ENCODE measurements at regions not wholly inside any gene's neighbourhood (a gene's known extent, or its start where the extent isn't known, plus 50 kb on each side); places are given as distances from the start of the nearest gene placed in this dataset.

- no peak for DNase-seq (ENCODE audit: low read depth in 3 of 3)
These were observed 505.4 kb downstream of the EIPR1 start for GRCh38 chr2:2872309-2872617.

DNA sequence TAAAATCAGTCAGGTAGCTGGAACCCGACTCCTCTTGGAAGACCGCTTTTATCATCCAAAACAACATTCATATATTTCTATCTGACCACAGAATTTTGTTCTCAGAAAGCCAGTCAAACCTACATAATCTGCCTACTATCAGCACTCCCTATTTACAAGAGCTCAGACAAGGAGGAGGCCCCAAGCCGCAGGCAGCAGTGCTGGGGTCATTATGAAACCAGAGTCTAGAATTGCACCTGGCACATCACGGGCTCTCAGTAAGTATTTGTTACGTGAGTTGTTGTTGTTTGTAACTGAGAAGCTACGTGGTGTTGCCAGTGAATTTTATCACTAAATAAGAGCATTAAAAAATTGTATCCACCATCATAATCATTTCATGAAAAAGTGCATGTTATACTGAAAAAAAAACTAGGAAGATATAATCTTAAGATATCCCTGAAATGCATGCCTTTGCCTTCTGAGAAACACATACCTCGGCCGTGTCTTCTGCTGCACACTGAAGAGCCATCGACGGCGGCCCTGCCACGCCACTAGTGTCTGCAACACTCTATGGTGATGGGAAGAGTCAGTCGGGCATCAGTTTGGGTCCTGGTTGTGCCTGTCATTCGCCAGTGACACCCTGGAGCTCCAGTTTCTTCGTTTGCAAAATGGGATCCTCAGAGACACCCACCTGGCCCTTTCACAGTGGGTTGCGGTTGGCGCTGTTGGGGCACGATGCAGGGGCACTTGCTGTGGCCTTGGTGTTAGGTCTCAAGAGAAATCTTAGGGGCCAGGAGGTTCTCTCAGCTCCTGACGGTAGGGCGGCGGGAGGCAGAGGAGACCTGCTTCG lies 505.9 kb downstream of the EIPR1 start:
- DNase-seq (ENCODE audit: low read depth in 3 of 3), result no peak

GRCh38 chr2:2870106-2870505 lies 507.5 kb downstream of the EIPR1 start:
- DNase-seq (ENCODE audit: low read depth in 3 of 3), result no peak

DNA sequence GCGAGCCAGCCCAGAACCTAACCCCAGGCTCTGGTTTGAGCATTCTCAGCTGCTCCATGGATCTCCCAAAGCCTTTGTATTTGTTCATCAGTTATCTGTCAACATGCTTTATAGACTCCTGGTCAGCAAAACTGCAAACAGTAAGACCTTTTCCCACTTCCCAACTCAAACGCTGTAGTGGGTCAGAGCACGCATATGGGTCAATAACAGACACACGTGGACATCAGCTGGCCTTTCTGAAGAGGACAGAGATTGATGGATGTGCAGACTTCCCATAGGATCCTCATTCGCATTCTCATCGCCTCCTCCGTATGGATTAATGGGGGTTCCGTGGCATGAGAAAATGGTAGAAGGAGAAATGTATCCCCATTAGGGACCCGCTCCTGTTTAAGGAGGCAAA lies 508.1 kb downstream of the EIPR1 start:
- no peak for DNase-seq (ENCODE audit: low read depth in 3 of 3)

- DNase-seq (ENCODE audit: low read depth in 3 of 3), result no peak
These were observed 509.5 kb downstream of the EIPR1 start for GRCh38 chr2:2868085-2868484.

GRCh38 chr2:2867397-2867979 lies 510.1 kb downstream of the EIPR1 start:
- no peak for DNase-seq (ENCODE audit: low read depth in 3 of 3)

GRCh38 chr2:2866459-2866858 lies 511.2 kb downstream of the EIPR1 start:
- no peak for DNase-seq (ENCODE audit: low read depth in 3 of 3)

- DNase-seq (ENCODE audit: low read depth in 3 of 3), result no peak
These were observed 515.2 kb downstream of the EIPR1 start for GRCh38 chr2:2862386-2862785.

- DNase-seq (ENCODE audit: low read depth in 3 of 3), result no peak
These were observed 515.9 kb downstream of the EIPR1 start for GRCh38 chr2:2861666-2862240.

DNA sequence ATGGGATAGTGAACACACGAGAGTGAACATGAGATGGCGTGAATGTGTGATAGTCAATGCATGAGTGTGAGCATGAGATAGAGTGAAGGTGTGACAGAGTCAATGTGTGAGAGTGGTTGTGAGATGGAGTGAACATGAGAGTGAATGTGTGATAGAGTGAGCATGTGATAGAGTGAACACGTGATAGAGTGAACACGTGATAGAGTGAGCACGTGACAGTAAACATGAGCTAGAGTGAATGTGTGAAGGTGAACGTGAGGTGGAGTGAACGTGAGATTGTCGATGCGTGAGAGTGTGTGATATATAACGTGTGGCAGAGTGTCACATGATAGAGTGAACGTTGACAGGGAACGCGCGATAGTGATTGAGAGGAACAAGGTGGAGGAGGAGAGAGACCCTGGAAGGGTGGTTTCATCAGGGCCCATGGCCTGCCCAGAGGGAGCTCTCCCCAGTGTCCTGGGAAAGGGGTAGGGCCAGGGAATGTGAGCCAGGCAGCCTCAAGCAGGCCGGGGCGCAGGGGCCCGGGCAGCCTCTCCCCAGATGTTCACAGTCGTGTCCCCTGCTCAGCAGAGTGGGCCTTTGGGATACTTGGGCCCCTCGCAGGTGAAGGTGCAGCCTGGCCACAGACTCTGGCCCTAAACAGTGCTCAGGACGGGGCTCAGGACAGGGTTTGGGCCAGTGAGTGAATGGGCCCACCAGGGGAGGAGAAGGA lies 516.9 kb downstream of the EIPR1 start:
- no peak for DNase-seq (ENCODE audit: low read depth in 3 of 3)

- no peak for DNase-seq (ENCODE audit: low read depth in 3 of 3)
These were observed 517.9 kb downstream of the EIPR1 start for GRCh38 chr2:2859732-2860131.

DNA sequence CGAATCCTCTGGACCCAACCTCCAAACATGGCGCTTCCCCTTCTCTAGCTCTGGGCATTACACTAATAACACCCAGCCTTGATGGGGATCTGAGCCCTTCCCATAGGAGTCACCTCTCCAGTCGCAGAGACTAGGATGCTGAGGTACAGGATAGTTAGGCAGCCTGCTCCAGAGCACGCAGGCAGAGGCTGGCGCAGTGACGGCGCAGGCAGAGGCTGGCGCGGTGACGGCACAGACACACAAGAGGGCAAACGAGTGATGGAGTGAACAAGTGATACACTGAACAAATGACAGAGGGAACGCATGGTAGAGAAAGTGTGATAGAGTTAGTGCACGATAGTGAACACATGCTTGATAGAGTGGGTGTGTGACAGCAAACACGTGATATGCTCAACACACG lies 518.5 kb downstream of the EIPR1 start:
- DNase-seq (ENCODE audit: low read depth in 3 of 3), result no peak

GRCh38 chr2:2856723-2857415 lies 520.7 kb downstream of the EIPR1 start:
- no peak for DNase-seq (ENCODE audit: low read depth in 3 of 3)

GRCh38 chr2:2855297-2855696 lies 522.3 kb downstream of the EIPR1 start:
- no peak for DNase-seq (ENCODE audit: low read depth in 3 of 3)

GRCh38 chr2:2853346-2853745 lies 522.3 kb upstream of the MYT1L start:
- DNase-seq (ENCODE audit: low read depth in 3 of 3), result no peak

DNA sequence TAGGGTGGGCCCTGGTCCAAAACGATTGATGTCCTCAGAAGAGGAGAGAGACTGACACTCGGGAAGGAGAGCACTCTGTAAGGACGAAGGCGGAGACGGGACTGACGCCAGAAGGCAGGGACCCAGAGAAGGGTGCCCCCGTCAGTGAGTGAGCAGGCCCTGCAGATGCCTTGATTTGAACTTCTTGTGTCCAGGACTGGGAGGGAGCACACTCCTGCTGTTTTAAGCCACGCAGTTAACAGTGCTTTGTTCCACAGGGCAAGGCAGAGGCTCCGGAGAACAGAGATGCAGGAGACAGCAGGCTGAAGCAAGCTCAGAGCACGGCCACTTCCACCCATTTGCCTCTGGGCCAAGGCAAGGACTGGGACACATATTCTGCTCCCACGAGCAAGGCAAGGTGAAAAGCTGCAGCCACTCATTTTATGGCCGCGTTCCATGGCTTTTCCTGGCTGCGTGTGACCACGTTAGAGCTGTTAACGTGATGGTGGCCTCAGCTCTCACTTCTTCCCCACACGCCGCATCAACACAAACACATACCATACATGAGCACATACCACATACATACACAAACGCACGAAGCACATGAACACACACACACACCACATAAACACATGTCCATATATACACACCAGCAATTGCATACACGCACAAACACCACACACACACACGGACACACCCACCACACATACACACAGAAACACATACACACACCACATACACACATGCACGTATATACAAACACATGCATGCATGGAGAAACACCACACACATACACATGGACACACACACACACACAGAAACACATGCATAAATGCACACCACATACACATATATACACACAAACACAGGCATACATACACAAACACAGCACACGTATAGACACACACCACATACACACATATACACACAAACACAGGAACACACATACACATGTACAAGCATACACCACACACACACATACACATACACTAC lies 521.0 kb upstream of the MYT1L start:
- no peak for DNase-seq (ENCODE audit: low read depth in 3 of 3)

GRCh38 chr2:2851316-2851715 lies 520.2 kb upstream of the MYT1L start:
- no peak for DNase-seq (ENCODE audit: low read depth in 3 of 3)

- DNase-seq (ENCODE audit: low read depth in 3 of 3), result no peak
These were observed 519.8 kb upstream of the MYT1L start for GRCh38 chr2:2850859-2851258.

DNA sequence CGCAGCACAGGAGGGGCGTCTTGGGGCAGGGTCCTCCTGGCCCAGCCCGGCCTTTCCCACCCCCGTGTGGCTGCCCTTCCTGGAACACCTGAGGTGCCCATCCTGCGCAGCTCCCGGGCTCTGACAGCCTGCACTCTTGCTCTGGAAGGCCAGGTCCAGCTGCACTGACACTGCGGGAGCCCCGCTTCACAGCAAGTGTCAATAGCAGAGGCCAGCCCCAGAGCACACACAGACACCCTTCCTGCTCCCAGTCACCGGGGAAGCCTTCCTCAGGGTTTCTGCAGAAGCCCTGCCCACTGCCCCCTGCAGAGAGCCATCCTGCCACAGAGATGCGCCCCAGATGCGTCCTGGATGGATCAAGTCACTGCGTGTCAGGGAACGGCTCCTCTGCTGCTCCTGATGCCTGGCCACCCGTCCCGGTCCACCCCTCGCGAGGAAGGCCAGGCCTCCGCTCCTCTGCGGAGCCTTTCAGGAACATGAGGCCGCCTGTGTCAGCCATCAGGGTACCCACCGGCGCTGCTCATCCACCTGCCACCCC lies 519.2 kb upstream of the MYT1L start:
- DNase-seq (ENCODE audit: low read depth in 3 of 3), result no peak

- DNase-seq (ENCODE audit: low read depth in 3 of 3), result no peak
These were observed 518.6 kb upstream of the MYT1L start for GRCh38 chr2:2849464-2850217.
